ENCODE measurements at regions not wholly inside any gene's neighbourhood (a gene's known extent, or its start where the extent isn't known, plus 50 kb on each side); places are given as distances from the start of the nearest gene placed in this dataset.

- FAIRE-seq (no peak), DNase-seq (ENCODE audit: insufficient read length, low spot score) (no peak)
- TF ChIP-seq TAF1 (IDR thresholded peaks at IDR 0.05; ENCODE audit: low read depth, low read length) (no peak), SPI1 (IDR thresholded peaks at IDR 0.05; ENCODE audit: low read depth, low read length) (no peak), POU2F2 (IDR thresholded peaks at IDR 0.05; ENCODE audit: low read depth, low read length) (no peak), PAX5 (IDR thresholded peaks at IDR 0.05; ENCODE audit: insufficient read depth, low read length, severe bottlenecking) (no peak), POLR2AphosphoS5 (IDR thresholded peaks at IDR 0.05; ENCODE audit: low read depth, low read length) (no peak), POLR2A (IDR thresholded peaks at IDR 0.05; ENCODE audit: low read depth, low read length) (no peak)
These were observed 54.9 kb upstream of the SACS start for GRCh38 chr13:23488442-23488841.

GRCh38 chr13:23496255-23496654 is 62.8 kb upstream of the SACS start:
- FAIRE-seq (no peak), DNase-seq (ENCODE audit: insufficient read length, low spot score) (no peak)
- TF ChIP-seq POU2F2 (IDR thresholded peaks at IDR 0.05; ENCODE audit: low read depth, low read length) (no peak), PAX5 (IDR thresholded peaks at IDR 0.05; ENCODE audit: insufficient read depth, low read length, severe bottlenecking) (no peak), POLR2A (IDR thresholded peaks at IDR 0.05; ENCODE audit: low read depth, low read length) (no peak), POLR2AphosphoS5 (IDR thresholded peaks at IDR 0.05; ENCODE audit: low read depth, low read length) (no peak), TAF1 (IDR thresholded peaks at IDR 0.05; ENCODE audit: low read depth, low read length) (no peak), SPI1 (IDR thresholded peaks at IDR 0.05; ENCODE audit: low read depth, low read length) (no peak)

- no peak for DNase-seq (ENCODE audit: insufficient read length, low spot score)
- TF ChIP-seq POLR2AphosphoS5 (IDR thresholded peaks at IDR 0.05; ENCODE audit: low read depth, low read length), result no peak
- no peak for TF ChIP-seq POLR2A (IDR thresholded peaks at IDR 0.05; ENCODE audit: low read depth, low read length)
- no peak for TF ChIP-seq SPI1 (IDR thresholded peaks at IDR 0.05; ENCODE audit: low read depth, low read length)
- TF ChIP-seq PAX5 (IDR thresholded peaks at IDR 0.05; ENCODE audit: insufficient read depth, low read length, severe bottlenecking), result no peak
- no peak for FAIRE-seq
These were observed 63.7 kb upstream of the SACS start for GRCh38 chr13:23497191-23497590.

- TF ChIP-seq POLR2A (IDR thresholded peaks at IDR 0.05; ENCODE audit: low read depth, low read length) (no peak), TAF1 (IDR thresholded peaks at IDR 0.05; ENCODE audit: low read depth, low read length) (no peak), SPI1 (IDR thresholded peaks at IDR 0.05; ENCODE audit: low read depth, low read length) (no peak), POLR2AphosphoS5 (IDR thresholded peaks at IDR 0.05; ENCODE audit: low read depth, low read length) (no peak)
- DNase-seq (ENCODE audit: insufficient read length, low spot score), result no peak
- no peak for FAIRE-seq
These were observed 67.3 kb upstream of the SACS start for GRCh38 chr13:23500849-23501248.

GRCh38 chr13:23504180-23504579 is 66.0 kb upstream of the TNFRSF19 start:
- FAIRE-seq, result no peak
- DNase-seq (ENCODE audit: insufficient read length, low spot score), result no peak

GRCh38 chr13:23505007-23505406 is 65.2 kb upstream of the TNFRSF19 start:
- DNase-seq (ENCODE audit: insufficient read length, low spot score) (no peak), FAIRE-seq (no peak)
- TF ChIP-seq POU2F2 (IDR thresholded peaks at IDR 0.05; ENCODE audit: low read depth, low read length) (no peak), POLR2A (IDR thresholded peaks at IDR 0.05; ENCODE audit: low read depth, low read length) (no peak), SPI1 (IDR thresholded peaks at IDR 0.05; ENCODE audit: low read depth, low read length) (no peak), TAF1 (IDR thresholded peaks at IDR 0.05; ENCODE audit: low read depth, low read length) (no peak), POLR2AphosphoS5 (IDR thresholded peaks at IDR 0.05; ENCODE audit: low read depth, low read length) (no peak), PAX5 (IDR thresholded peaks at IDR 0.05; ENCODE audit: insufficient read depth, low read length, severe bottlenecking) (no peak)

More at GRCh38 chr13:23504180-23504579, 66.0 kb upstream of the TNFRSF19 start:
- TF ChIP-seq POU2F2 (IDR thresholded peaks at IDR 0.05; ENCODE audit: low read depth, low read length) (no peak), SPI1 (IDR thresholded peaks at IDR 0.05; ENCODE audit: low read depth, low read length) (no peak), POLR2A (IDR thresholded peaks at IDR 0.05; ENCODE audit: low read depth, low read length) (no peak), TAF1 (IDR thresholded peaks at IDR 0.05; ENCODE audit: low read depth, low read length) (no peak), POLR2AphosphoS5 (IDR thresholded peaks at IDR 0.05; ENCODE audit: low read depth, low read length) (no peak), PAX5 (IDR thresholded peaks at IDR 0.05; ENCODE audit: insufficient read depth, low read length, severe bottlenecking) (no peak)

- FAIRE-seq (peak; percentile 65), DNase-seq (ENCODE audit: insufficient read length, low spot score) (no peak)
- no peak for TF ChIP-seq TAF1 (IDR thresholded peaks at IDR 0.05; ENCODE audit: low read depth, low read length)
- no peak for TF ChIP-seq PAX5 (IDR thresholded peaks at IDR 0.05; ENCODE audit: insufficient read depth, low read length, severe bottlenecking)
- TF ChIP-seq SPI1 (IDR thresholded peaks at IDR 0.05; ENCODE audit: low read depth, low read length), result no peak
- no peak for TF ChIP-seq POLR2A (IDR thresholded peaks at IDR 0.05; ENCODE audit: low read depth, low read length)
- no peak for TF ChIP-seq POU2F2 (IDR thresholded peaks at IDR 0.05; ENCODE audit: low read depth, low read length)
- TF ChIP-seq POLR2AphosphoS5 (IDR thresholded peaks at IDR 0.05; ENCODE audit: low read depth, low read length), result no peak
These were observed 64.0 kb upstream of the TNFRSF19 start for GRCh38 chr13:23506071-23506806.

GRCh38 chr13:23506807-23507291 is 63.4 kb upstream of the TNFRSF19 start:
- no peak for DNase-seq (ENCODE audit: insufficient read length, low spot score)
- no peak for FAIRE-seq
- TF ChIP-seq POU2F2 (IDR thresholded peaks at IDR 0.05; ENCODE audit: low read depth, low read length) (no peak), POLR2A (IDR thresholded peaks at IDR 0.05; ENCODE audit: low read depth, low read length) (no peak), TAF1 (IDR thresholded peaks at IDR 0.05; ENCODE audit: low read depth, low read length) (no peak), PAX5 (IDR thresholded peaks at IDR 0.05; ENCODE audit: insufficient read depth, low read length, severe bottlenecking) (no peak), SPI1 (IDR thresholded peaks at IDR 0.05; ENCODE audit: low read depth, low read length) (no peak), POLR2AphosphoS5 (IDR thresholded peaks at IDR 0.05; ENCODE audit: low read depth, low read length) (no peak)

GRCh38 chr13:23509781-23510543 is 60.2 kb upstream of the TNFRSF19 start:
- TF ChIP-seq POLR2A (IDR thresholded peaks at IDR 0.05; ENCODE audit: low read depth, low read length) (no peak), SPI1 (IDR thresholded peaks at IDR 0.05; ENCODE audit: low read depth, low read length) (no peak), POU2F2 (IDR thresholded peaks at IDR 0.05; ENCODE audit: low read depth, low read length) (no peak), POLR2AphosphoS5 (IDR thresholded peaks at IDR 0.05; ENCODE audit: low read depth, low read length) (no peak), PAX5 (IDR thresholded peaks at IDR 0.05; ENCODE audit: insufficient read depth, low read length, severe bottlenecking) (no peak), TAF1 (IDR thresholded peaks at IDR 0.05; ENCODE audit: low read depth, low read length) (no peak)
- DNase-seq (ENCODE audit: insufficient read length, low spot score) (no peak), FAIRE-seq (no peak)
